ENCODE measurements at regions not wholly inside any gene's neighbourhood (a gene's known extent, or its start where the extent isn't known, plus 50 kb on each side); places are given as distances from the start of the nearest gene placed in this dataset.

DNA sequence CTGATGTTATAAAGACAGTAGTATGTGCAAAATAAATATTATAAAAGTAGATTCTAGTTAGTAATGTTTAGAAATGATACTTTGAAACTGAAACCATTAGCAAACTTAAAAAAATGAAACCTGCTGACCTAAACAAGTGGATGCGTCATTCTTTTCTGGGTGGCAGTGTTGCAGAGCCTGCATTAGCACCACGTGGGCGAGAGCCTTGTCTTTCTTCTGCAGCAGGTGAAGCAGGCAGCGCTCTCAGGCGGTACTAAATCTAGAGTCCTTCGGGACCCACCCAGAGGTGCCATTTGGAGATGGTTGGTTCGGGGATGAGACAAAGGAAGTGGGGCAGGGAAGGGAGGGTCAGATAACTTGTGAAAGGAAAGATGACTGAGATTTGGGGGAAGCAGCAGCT, 759.1 kb upstream of the IGFBP3 start:
- DNase-seq (ENCODE audit: low read depth, low spot score), result no peak

DNA sequence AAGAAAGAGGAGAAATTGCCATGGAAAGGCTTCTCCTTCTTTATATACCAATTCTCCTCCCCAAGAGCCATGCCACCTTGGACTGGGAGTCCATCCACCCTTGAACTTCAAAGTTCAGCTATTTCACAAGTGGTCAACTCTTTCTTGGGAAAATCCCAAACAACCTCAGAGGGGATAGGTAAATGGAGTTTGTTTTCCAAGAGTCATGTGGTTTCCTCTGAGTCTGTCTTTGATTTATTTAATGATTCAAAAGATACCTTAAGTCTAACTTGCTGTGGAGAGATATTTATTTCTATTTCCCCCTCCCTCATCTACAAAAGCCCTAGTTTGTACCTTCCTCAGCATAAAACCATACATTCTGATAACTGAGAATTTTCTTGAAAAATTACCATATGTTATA, 758.6 kb upstream of the IGFBP3 start:
- DNase-seq (ENCODE audit: low read depth, low spot score), result no peak

DNA sequence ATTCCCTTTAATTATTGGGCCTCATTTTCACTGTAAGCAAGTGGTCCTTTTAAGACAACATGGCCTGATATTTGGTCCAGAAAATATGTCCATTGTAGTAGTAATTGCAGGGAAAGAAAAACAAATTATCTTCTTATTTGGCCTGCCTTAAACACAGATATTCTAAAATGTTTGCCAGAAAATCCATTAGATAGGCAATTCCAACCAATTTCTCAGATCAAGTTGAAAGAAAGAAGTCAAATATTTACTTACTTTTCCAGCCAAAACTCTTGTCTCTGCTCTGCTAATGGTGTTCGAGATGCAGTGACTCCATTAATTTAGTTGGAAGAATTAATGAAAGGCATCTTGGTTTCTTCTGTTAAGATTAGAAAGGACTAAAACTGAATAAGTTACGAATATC, 757.3 kb upstream of the IGFBP3 start:
- DNase-seq (ENCODE audit: low read depth, low spot score), result no peak

DNA sequence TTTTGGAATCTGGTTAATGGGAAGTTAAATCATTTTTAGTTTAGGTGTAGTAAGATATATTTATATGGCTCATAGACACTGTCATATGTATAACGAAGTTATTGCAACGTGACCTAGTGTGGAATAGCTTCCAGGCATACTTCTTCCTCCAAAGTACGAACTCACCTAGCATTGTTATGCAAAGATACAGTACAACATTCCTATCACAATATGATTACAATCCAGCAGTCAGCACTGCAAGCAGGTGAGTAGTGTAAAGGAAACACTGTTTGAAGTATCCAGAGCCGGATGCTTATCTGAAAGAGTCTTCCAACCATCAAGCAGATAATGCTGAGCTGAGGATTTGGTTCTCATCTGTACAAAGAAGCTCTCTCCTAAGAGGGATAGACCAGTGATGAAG, 754.4 kb upstream of the IGFBP3 start:
- no peak for DNase-seq (ENCODE audit: low read depth, low spot score)

DNA sequence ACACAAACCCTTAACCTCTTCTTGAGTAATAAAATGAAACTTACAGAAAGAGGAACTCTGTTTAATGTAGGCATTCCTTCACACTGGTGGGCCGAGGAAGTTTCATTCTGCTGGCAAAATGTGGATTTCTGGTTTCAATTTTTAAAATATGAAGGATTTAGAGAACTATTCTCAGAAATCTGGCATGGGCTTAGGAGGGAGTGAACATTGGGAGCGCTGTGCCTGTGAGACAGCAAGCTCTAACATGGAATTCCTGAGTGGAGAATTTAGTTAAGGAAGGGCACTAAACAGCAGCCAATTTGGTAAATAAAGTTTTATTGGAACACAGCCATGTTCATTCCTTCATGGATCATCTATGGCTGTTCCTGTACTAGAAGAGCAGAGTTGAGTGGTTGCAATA, 751.8 kb upstream of the IGFBP3 start:
- DNase-seq (ENCODE audit: low read depth, low spot score), result no peak

DNA sequence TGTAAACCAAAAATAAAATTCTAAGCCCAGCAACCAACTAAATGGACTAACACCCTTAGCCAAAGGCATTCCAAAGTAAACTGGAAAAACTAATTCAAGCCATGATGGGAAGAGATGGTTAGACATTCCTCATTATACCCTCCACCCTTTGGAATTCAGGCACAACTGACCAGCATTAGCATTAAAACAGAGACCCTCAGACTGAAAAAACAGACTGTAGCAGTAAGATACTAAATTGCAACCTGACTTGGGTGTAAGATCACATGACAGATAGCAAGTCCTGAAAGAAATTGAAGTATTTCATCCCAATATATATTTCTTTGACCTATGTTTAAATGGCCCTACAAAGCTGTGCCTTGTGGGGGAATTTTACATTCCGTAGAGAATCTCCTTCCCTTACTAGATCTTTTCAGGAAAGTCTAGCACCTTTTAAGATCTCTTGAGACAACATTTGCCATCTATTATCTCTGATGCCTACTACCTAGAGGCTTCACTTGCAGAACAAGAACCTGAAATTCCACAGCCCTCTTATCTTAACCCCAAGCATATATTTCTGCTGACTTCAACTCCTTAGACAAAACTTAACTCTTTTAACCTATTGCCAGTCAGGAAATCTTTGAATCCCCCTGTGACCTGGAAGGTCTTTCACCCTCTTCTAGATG, 750.2 kb upstream of the IGFBP3 start:
- peak; percentile 42 for DNase-seq (ENCODE audit: low read depth, low spot score)

DNA sequence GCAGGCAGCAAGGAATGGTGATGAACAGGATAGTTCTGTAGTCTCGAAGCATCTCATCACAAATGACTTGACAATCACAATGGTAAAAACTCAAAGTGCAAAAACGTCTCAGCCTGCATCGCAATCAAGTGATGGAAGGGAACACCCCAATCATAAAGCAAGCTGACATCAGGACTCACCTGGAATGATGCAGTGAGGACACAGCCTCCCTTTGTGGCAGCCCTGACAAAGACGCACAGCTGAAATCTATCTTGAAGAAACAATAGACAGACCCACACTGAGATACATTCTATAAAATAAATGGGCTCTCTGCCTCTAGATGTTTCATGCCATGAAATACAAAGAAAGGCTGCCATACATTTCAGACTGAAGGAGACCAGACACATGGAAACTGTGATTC, 748.0 kb upstream of the IGFBP3 start:
- DNase-seq (ENCODE audit: low read depth, low spot score), result no peak

DNA sequence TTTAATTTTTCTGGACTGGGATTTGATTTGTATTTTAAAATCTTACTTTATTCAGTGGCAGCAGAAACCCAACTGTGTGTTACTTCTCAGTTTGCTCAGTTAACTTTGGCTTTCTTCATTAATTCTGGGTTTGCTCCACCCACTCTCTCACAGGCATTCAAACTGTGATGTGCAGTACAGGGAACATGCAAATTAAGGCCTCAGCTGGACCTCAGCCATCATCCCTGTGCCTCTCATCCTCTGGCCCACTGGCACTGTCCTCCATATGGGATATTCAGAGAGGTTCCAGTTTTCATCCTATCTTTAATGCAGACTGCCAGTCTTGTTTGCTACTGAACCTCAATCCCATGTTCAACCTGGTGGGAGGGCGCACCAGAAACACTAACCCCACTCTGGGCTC, 743.4 kb upstream of the IGFBP3 start:
- no peak for DNase-seq (ENCODE audit: low read depth, low spot score)

DNA sequence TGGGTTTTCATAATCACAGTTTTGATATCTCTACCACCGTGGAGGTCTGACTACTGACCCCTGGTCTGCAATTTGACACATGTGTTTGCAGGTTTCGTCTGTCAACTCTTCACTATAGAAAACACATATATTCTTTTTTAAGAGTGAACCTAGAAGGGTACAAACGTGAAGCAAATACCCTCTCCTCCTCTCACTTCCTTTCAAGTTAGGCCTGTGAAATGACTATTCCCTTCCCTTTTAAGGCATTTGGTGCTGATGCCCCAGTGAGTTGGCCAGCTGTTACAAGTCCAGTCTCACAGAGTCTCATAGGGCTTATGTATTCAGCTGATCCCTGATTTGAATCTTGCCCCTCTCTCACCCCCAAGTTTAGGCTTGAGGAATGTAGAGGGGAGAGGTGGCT, 742.0 kb upstream of the IGFBP3 start:
- no peak for DNase-seq (ENCODE audit: low read depth, low spot score)

DNA sequence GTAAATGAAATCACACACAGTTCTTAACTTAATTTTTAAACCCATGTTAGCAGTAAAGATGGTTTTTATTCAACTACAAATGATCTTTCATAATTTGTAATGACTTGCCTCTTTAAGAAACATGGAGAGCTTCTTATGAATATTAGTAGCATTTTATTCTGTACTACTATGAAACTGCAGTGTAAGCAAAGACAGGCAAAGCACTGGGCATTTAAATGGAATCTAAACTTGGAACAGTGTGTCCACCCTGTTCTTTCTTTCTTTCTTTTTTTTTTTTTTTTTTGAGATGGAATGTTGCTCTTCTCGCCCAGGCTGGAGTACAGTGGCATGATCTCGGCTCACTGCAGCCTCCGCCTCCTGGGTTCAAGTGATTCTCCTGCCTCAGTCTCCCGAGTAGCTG, 740.4 kb upstream of the IGFBP3 start:
- DNase-seq (ENCODE audit: low read depth, low spot score), result no peak

DNA sequence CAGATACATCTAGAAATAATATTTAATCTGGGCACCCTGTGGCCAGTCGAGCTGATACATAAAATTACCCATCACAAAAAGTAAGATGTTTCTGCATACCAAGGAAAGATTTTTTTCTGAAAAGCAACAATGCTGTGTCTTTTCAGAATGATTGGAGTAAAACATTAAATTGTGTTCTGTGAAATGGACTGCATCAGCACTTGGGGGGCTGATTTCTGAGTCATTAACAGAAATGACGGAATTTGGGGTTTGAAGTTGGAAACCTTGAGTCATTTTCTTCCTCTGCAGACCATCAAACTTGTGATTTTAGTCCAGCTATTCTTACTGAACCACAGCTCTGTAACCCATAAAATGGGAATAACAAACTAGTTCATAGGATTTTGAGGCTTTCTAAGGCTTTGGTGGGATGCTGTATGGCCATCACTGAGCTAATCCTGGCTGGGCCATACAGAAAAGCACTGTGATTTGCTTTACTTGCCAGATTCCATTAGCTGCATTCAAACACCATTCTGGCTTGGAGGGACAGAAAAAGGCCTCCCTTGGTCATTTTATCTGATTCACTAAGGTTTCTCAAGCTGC, 739.4 kb upstream of the IGFBP3 start:
- no peak for DNase-seq (ENCODE audit: low read depth, low spot score)

DNA sequence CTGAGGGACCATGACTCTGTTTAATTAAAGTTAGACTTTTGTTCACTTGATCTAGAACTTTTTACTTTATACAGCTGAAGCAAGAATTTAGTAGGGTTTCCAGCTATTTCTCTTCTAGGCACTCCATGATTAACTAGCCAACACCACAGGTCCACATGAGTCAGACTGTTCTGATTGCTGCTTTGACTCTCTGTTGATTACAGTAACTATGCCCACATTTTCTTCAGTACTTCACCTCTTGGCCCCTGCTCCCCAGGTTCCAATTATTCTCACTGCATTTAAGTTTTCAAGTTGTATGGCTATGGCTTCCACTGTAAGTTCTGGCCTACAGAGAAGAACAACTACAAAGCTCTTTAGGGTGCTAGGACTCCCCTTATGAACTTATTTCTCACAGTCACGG, 737.2 kb upstream of the IGFBP3 start:
- no peak for DNase-seq (ENCODE audit: low read depth, low spot score)

DNA sequence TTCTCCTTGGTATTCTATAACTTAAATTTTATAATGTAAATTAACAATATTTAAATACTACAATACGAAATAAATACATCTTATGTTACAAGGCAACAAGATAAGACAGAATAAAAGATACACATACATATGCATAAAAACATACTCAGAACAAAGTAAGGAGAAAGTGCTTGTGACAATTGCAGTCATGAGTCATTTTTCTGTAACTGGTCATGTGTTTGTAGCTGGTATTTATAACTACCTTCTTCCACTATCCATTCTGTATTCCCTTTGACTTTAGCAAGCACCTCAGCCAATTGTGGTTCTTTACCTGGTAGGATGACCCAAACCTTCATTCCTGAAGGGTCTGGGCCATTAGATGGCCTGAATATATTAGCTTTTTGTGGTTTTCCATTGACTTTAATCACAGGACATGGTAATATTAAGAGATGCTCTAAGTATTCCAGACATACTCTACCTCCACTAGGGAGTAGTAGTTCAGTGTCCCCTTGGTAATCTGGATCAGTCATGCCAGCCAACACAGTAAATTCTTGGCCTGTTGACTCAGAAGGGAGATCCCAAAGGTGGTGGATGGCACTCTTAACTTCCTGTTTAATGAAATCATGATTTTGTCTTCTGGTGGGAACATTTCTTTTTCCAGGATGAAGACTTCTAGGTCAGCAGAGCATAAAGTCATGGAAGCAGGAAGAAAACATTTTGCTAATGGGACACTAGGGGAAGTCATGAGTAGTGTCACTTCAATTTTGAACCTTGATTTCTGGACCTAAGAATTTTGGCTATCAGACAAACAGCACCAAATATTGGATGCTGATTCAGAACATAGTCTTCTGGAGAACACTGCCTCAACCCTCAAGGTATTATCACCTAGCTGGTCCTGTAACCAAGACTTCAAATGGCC, 733.7 kb upstream of the IGFBP3 start:
- no peak for DNase-seq (ENCODE audit: low read depth, low spot score)

DNA sequence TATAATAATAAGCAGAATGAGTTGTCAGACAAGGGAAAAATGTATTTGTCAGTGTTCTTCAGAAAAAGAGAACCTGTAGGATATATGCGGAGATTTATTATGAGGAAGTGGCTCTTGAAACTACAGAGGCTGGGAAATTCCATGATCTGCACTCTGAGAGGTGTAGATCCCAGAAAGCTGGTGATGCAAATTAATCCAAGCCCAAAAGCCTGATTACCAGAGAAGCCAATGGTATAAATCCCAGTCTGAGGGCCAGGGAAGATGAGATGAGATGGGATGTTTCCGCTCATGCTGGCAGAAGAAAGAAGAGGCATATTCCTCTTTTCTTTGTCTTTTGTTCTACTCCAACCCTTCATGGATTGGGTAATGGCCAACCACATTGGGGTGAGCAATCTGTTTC, 732.8 kb upstream of the IGFBP3 start:
- DNase-seq (ENCODE audit: low read depth, low spot score), result no peak

DNA sequence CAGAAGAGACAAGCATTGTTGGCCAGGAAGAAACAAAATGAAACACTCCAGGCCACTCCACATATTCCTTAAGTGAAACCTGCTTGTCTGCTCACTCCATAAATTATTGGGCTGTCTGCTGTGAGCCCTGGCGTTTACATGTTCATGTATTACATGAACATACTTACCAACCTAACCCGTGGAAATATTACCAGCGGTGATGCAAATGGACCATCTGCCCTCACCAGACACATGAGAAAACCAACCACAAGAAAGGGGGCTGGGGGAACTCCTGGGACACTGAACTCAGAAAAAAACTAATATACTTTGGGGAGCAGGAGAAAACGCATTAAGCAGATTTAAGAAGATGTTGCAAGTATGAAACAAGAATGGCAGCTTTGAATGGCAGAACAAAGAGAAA, 731.2 kb upstream of the IGFBP3 start:
- DNase-seq (ENCODE audit: low read depth, low spot score), result no peak

DNA sequence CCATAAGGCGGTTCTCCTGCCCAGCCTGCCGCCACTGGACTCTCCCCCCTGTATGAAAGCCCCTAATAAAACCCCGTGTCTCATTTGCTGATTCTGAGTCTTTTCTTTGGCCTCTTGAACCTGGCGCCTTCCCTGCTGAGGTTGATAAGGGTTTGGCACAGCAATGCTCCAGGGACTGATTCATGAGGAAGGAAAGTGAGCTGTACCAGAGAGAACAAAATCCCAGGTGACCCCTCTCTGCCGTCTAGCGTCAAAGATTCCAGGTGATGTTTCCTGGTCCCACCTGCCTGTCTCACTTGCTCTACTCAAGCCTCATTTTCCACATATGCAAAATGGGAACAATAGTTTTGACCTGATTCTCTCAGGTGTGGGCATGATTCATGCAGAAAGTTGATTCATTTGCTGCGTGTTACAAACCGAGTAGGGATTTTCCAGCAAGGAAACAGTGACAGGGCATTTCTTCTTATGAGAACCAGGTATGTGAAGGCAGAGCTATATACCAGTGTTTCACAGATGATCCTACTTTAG, 730.6 kb upstream of the IGFBP3 start:
- DNase-seq (ENCODE audit: low read depth, low spot score), result no peak

DNA sequence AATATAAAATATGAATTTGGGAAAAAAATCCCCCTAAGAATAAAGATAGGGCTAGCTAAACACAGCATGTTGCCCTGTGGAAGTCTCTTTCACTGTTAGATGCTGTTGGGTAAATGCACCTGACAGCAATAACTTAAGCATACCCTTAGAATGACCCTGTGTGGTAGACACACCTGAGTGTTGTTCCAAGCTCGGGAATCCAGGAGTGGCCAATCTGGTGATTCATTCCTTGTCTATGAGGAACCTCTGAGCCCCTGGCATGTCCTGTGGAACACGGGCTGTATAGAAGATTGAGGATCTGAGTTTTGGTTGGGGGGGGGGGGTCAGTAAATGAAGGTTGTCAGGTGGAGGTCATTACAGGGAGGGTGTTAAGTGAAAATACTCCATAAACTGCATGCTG, 730.0 kb upstream of the IGFBP3 start:
- no peak for DNase-seq (ENCODE audit: low read depth, low spot score)

DNA sequence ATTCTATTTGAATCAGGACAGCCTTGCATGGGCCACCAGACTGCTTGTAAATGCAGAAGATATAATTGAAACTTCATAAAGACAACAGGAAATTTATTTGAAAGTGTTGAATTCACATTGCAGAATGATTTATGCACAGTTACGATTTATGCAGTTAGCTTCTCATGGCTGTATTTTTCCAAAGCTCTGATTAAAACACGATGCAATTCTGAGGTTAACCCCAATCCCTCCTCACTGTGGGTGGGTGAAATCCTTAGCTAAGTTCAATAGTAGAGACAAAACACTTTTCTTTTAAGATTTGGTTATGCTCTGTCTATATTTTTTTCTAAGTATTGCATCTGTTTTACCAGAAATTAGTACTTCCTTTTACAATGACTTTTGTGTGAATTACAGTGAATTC, 728.8 kb upstream of the IGFBP3 start:
- DNase-seq (ENCODE audit: low read depth, low spot score), result no peak

DNA sequence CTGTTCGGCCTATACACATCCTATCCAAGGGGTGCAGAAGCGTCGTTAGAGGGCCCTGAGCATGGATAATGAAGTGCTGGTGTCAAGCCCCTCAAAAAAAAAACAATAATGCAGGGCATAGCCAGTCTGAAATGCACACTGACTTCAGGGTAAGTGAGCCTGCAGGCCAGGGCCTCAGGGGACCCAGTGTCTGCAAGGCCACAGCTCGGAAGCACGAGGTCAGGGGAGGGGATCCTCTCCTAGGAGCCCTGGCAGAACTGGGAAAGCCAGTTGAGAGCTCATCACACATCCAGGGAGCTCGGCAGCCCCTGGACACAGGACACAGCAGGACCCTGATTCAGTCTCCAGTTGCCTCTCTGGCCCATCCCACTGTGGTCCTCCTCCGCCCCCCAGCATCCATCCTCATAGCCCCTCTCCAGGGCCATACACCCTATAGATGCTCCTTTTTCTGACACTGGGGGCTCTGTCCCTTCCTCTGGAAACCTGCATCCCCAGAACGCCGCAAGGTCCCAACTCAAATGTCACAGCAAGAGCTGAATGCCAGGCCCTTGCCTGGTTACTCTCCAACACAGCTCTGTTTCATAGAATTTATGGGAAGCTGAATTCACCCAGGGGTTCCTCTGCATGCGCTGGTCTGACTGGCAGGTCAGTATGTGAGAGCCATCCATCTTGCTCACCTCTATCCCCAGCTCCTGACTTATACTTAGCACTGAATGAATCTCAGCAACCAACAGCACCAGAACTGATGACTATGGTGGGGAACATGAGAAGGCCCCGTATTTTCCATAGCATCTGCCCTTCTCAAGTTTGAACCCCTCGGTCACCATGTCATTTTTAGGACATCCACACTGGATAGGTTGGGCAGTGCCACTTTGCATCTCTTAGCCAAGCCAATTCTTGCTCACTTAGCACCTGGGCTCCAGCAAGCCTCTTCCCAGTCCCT, 717.0 kb upstream of the IGFBP3 start:
- DNase-seq (ENCODE audit: low read depth, low spot score), result no peak

DNA sequence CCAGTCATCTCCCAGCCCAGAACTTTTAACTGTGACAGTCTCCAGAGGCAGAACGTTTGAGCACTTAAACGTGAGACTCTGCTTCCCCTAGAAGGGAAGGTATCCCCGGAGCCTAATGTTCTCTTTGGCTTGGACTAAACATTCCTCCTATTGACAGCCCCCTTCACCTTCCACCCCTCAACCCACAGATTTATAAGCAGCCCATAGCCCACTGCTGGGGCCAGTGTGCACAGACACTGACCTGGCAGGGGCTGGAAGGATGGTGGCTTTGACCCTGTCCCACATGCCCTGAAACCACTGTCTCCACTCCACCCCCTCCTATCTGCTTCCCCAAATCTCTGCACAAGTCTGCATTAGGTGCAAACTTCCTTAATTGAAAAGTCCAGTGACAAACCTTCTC, 715.0 kb upstream of the IGFBP3 start:
- no peak for DNase-seq (ENCODE audit: low read depth, low spot score)

DNA sequence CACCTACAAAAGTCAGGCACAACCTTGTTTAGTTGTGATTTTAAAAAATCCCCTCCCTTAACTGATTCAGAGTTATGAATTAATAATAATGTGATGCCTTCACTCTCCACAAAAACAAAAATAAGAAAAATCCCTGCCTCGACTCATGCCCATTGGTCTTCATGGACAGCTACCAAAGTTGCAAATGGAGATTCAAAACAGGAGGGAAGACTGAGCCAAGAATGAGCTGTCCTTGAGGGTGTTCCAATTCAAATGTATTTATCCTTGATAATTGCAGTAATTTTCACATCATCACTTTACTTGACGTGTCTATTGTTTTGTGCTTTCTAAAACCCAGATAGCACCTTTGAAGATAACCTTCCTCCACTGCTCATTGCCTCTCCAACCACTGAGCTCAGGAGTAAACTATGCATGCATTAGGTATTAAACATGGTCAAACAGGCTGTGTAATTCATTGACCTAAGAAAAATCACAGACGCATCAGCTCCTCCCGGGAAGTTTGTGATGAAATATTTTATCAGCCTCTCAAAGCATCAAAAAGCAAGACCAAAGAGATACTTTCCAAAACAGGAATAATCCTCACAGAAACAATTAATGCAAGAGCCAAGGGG, 712.7 kb upstream of the IGFBP3 start:
- DNase-seq (ENCODE audit: low read depth, low spot score), result no peak
